Hepatocyte (in vitro differentiated cells): ENCODE measurements at regions not wholly inside any gene's neighbourhood (a gene's known extent, or its start where the extent isn't known, plus 50 kb on each side); places are given as distances from the start of the nearest gene placed in this dataset.

ENCODE experiments used
- DNase-seq: peaks from one replicate; pipeline ENCODE4 v3.0.0-alpha.2; 2016; ENCODE audit warnings: low spot score
- H2AFZ ChIP-seq: fragments of 200-600 bp; sonication (generic); 2 replicates; pipeline ENCODE4 v1.6.0; 2016; ENCODE audit warnings: antibody characterized with exemption, mild to moderate bottlenecking
- H3K27ac ChIP-seq: fragments of 200-600 bp; sonication (generic); 2 replicates; pipeline ENCODE4 v1.5.1; 2016; ENCODE audit warnings: mild to moderate bottlenecking
- H3K27me3 ChIP-seq: fragments of 200-600 bp; sonication (generic); 2 replicates; pipeline ENCODE4 v1.6.1; 2016
- H3K36me3 ChIP-seq: fragments of 200-600 bp; sonication (generic); replicated peaks from 2 replicates; pipeline ENCODE4 v1.5.1; 2016; ENCODE audit warnings: low read depth; ENCODE audit not compliant: insufficient read depth
- H3K4me1 ChIP-seq: fragments of 200-600 bp; sonication (generic); 2 replicates; pipeline ENCODE4 v1.5.1; 2016; ENCODE audit warnings: mild to moderate bottlenecking, moderate library complexity; ENCODE audit not compliant: insufficient read depth
- H3K4me2 ChIP-seq: fragments of 200-600 bp; sonication (generic); 2 replicates; pipeline ENCODE4 v1.6.0; 2016
- H3K4me3 ChIP-seq: fragments of 200-600 bp; sonication (generic); 2 replicates; pipeline ENCODE4 v1.5.1; 2016; ENCODE audit warnings: mild to moderate bottlenecking
- H3K79me2 ChIP-seq: fragments of 200-600 bp; sonication (generic); 2 replicates; pipeline ENCODE4 v1.6.0; 2017; ENCODE audit warnings: mild to moderate bottlenecking
- H3K9me2 ChIP-seq: fragments of 200-600 bp; sonication (generic); replicated peaks from 2 replicates; pipeline ENCODE4 v1.6.0; 2017; ENCODE audit warnings: mild to moderate bottlenecking; ENCODE audit not compliant: insufficient read depth
- H3K9me3 ChIP-seq: fragments of 200-600 bp; sonication (generic); 2 replicates; pipeline ENCODE4 v1.5.1; 2016; ENCODE audit warnings: low read depth, mild to moderate bottlenecking
- H4K20me1 ChIP-seq: fragments of 200-600 bp; sonication (generic); 2 replicates; pipeline ENCODE4 v1.6.0; 2016; ENCODE audit warnings: mild to moderate bottlenecking; ENCODE audit not compliant: insufficient read depth, poor library complexity, severe bottlenecking
- EZH2 ChIP-seq: fragments of 200-600 bp; sonication (generic); IDR thresholded peaks from 2 replicates; pipeline ENCODE4 v1.6.1; 2016; ENCODE audit warnings: antibody characterized with exemption, mild to moderate bottlenecking, borderline replicate concordance
- EZH2phosphoT487 ChIP-seq: fragments of 200-600 bp; sonication (generic); IDR thresholded peaks from one replicate; pipeline ENCODE4 v1.6.1; 2018; ENCODE audit warnings: antibody characterized with exemption, mild to moderate bottlenecking, low read depth, moderate library complexity; ENCODE audit not compliant: unreplicated experiment, severe bottlenecking
- WGBS: methylation state at CpG from one replicate; pipeline ENCODE4 v1.1.6; 2016; ENCODE audit warnings: low lambda C conversion rate; ENCODE audit errors: missing lambda C conversion rate; 5-methylcytosine and 5-hydroxymethylcytosine counted together
- TF ChIP-seq, protein P1 (sequence below): fragments of 200-600 bp; sonication (generic); IDR thresholded peaks from 2 replicates; pipeline ENCODE4 v1.5.1; 2016; ENCODE audit warnings: antibody characterized with exemption, mild to moderate bottlenecking; ENCODE audit not compliant: poor library complexity

DNA sequence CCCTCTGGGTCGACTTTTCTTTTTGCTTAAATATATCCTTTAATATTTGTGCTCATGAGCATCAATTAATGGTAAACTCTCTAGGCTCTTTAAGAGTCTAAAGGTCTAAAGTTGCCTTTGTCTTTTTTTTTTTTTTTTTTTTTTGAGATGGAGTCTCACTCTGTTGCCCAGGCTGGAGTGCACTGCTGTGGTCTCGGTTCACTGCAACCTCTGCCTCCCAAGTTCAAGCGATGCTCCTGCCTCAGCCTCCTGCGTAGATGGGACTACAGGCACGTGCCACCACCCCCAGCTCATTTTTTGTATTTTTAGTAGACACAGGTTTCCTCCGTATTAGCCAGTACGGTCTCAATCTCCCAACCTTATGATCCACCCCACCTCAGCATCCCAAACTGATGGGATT, 122.0 kb upstream of the TMEM170B start:
- H3K4me2 ChIP-seq, result no peak overlapping the region
- no peaks in the 10 kb centered on the region for H3K9me3 ChIP-seq
- H3K79me2 ChIP-seq, result no peaks in the 10 kb centered on the region
- no peaks in the 10 kb centered on the region for H3K36me3 ChIP-seq
- no peaks in the 10 kb centered on the region for H4K20me1 ChIP-seq
- no peak overlapping the region for H2AFZ ChIP-seq
- H3K9me2 ChIP-seq, result no peaks in the 10 kb centered on the region
- peak overlapping the region; percentile 34 for H3K27ac ChIP-seq
- peaks cover 4% of the 10 kb centered on the region for H3K4me1 ChIP-seq
- no peaks in the 10 kb centered on the region for H3K27me3 ChIP-seq
- H3K4me3 ChIP-seq, result no peak overlapping the region
- DNase-seq, result no peak
- 92% methylated on average over 7 of the region's 7 CpGs for WGBS
- TF ChIP-seq EZH2 (no peak), EZH2phosphoT487 (no peak)
- TF ChIP-seq, protein P1, sequence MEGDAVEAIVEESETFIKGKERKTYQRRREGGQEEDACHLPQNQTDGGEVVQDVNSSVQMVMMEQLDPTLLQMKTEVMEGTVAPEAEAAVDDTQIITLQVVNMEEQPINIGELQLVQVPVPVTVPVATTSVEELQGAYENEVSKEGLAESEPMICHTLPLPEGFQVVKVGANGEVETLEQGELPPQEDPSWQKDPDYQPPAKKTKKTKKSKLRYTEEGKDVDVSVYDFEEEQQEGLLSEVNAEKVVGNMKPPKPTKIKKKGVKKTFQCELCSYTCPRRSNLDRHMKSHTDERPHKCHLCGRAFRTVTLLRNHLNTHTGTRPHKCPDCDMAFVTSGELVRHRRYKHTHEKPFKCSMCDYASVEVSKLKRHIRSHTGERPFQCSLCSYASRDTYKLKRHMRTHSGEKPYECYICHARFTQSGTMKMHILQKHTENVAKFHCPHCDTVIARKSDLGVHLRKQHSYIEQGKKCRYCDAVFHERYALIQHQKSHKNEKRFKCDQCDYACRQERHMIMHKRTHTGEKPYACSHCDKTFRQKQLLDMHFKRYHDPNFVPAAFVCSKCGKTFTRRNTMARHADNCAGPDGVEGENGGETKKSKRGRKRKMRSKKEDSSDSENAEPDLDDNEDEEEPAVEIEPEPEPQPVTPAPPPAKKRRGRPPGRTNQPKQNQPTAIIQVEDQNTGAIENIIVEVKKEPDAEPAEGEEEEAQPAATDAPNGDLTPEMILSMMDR, result no peak

DNA sequence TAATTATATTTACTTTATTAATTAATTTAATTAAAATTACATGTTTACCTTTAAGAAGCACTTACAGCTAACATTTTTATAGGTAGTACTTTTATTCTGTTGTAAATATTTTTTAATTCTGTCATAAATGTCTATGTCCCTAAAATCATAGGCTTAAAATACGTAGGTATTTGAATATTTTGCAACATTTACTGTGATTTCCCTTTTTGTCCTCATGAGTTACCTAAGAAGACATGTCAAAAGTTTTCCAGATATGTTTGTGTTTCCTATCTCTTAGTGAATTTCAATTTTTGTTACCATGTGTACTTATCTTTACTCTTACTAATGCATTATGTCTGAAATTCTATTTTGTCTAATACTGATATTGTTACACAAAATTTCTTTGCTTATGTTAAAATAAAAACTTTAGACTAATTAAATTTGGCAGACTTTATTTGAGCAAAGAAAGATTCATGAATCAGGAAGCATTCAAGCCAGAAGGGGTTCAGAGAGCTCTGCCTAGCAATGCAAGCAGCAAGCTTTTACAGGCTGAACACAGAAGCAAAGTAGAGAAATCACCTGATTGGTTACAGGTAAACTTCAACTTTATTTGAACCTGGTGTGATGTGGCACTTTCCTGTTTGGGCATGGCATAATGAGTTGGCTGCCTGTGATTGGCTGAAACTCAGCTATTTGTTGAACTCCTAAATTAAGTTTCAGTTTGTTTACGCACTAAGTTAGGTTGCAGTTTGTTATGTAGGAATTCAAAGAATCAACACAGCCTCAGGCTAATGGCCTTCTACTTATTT, 123.2 kb upstream of the TMEM170B start:
- Histone ChIP-seq H3K4me3 (no peak overlapping the region), H3K27me3 (no peaks in the 10 kb centered on the region), H4K20me1 (no peaks in the 10 kb centered on the region), H3K9me3 (no peaks in the 10 kb centered on the region), H3K36me3 (no peaks in the 10 kb centered on the region), H3K4me1 (peaks cover 4% of the 10 kb centered on the region), H3K27ac (peak overlapping the region; percentile 38), H2AFZ (no peak overlapping the region), H3K9me2 (no peaks in the 10 kb centered on the region), H3K4me2 (no peak overlapping the region), H3K79me2 (no peaks in the 10 kb centered on the region)
- WGBS, result 90% methylated on average over 2 of the region's 2 CpGs
- TF ChIP-seq, protein P1, result no peak
- TF ChIP-seq EZH2 (no peak), EZH2phosphoT487 (no peak)
- peak; percentile 49 for DNase-seq

DNA sequence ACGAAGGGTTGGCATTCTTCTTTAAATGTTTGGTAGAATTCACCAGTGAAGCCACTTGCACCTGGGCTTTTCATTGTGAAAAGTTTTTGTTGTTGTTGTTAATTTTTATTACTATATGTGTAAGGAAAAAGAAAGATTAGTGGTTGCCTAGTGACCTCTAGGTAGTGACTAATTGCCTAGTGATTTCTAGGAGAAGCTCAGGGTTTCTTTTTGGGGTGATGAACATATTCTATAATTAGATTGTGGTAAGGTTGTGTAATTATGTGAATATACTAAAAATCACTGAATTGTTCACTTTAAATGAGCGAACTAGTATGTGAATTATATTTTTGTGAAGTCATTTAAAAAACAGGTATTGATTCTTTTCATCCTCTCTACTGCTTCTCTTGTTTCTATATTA, 123.8 kb upstream of the TMEM170B start:
- Histone ChIP-seq H2AFZ (no peak overlapping the region), H3K36me3 (no peaks in the 10 kb centered on the region), H3K4me3 (no peak overlapping the region), H3K79me2 (no peaks in the 10 kb centered on the region), H3K4me1 (peaks cover 4% of the 10 kb centered on the region), H3K9me3 (no peaks in the 10 kb centered on the region), H3K9me2 (no peaks in the 10 kb centered on the region), H4K20me1 (no peaks in the 10 kb centered on the region), H3K27ac (no peak overlapping the region), H3K4me2 (no peak overlapping the region), H3K27me3 (no peaks in the 10 kb centered on the region)
- no peak for DNase-seq
- 70% methylated on average over 2 of the region's 2 CpGs for WGBS
- no peak for TF ChIP-seq EZH2
- TF ChIP-seq, protein P1, result no peak
- no peak for TF ChIP-seq EZH2phosphoT487
